ENCODE measurements at regions not wholly inside any gene's neighbourhood (a gene's known extent, or its start where the extent isn't known, plus 50 kb on each side); places are given as distances from the start of the nearest gene placed in this dataset.
"Not testable (repeated sequence)": the region's sequence is repeated elsewhere in the genome, so short reads cannot be mapped to it uniquely, and the experiment has no call there.

DNA sequence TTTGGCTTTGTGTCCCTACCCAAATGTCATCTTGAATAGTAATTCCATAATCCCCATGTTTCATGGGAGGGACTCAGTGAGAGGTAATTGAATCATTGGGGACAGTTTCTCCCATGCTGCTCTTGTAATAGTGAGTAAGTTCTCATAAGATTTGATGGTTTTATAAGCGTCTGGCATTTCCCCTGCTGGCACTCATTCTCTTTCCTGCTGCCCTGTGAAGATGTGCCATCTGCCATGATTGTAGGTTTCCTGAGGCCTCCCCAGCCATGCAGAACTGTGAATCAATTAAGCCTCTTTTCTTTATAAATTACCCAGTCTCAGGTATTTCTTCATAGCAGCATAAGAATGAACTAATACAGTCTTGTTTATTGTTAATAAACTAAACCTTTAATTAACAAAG, 402.6 kb downstream of the NYAP2 start:
- not testable (repeated sequence) for TF ChIP-seq EGR1 (IDR thresholded peaks at IDR 0.05; ENCODE audit: low read depth in 2 of 2); RXRA (IDR thresholded peaks at IDR 0.05)
- TF ChIP-seq, protein P1, sequence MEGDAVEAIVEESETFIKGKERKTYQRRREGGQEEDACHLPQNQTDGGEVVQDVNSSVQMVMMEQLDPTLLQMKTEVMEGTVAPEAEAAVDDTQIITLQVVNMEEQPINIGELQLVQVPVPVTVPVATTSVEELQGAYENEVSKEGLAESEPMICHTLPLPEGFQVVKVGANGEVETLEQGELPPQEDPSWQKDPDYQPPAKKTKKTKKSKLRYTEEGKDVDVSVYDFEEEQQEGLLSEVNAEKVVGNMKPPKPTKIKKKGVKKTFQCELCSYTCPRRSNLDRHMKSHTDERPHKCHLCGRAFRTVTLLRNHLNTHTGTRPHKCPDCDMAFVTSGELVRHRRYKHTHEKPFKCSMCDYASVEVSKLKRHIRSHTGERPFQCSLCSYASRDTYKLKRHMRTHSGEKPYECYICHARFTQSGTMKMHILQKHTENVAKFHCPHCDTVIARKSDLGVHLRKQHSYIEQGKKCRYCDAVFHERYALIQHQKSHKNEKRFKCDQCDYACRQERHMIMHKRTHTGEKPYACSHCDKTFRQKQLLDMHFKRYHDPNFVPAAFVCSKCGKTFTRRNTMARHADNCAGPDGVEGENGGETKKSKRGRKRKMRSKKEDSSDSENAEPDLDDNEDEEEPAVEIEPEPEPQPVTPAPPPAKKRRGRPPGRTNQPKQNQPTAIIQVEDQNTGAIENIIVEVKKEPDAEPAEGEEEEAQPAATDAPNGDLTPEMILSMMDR (IDR thresholded peaks at IDR 0.05; ENCODE audit: low read depth, low read length, missing input control): not testable (repeated sequence)
- TF ChIP-seq, protein P2, sequence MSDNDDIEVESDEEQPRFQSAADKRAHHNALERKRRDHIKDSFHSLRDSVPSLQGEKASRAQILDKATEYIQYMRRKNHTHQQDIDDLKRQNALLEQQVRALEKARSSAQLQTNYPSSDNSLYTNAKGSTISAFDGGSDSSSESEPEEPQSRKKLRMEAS (IDR thresholded peaks at IDR 0.05): not testable (repeated sequence)

Measured in liver (tissue), 3 donors.